B cell (primary cell): ENCODE measurements at regions not wholly inside any gene's neighbourhood (a gene's known extent, or its start where the extent isn't known, plus 50 kb on each side); places are given as distances from the start of the nearest gene placed in this dataset.
"Not testable (repeated sequence)": the region's sequence is repeated elsewhere in the genome, so short reads cannot be mapped to it uniquely, and the experiment has no call there.

Source experiments
- ATAC-seq: fragments of 200-7000 bp; cut with Tn5 transposase; one replicate; pipeline ENCODE4 v1.10.0; 2021; ENCODE audit warnings: low read depth, mild to moderate bottlenecking, moderate number of reproducible peaks, moderate library complexity
- CTCF ChIA-PET: fragments of 350-600 bp; sonication (Branson Sonifier 250); formaldehyde crosslinking; loops from one replicate; lab custom pipeline; 2021; ENCODE audit warnings: antibody characterized with exemption, inconsistent platforms; lab: Charles Lee
- POLR2A ChIA-PET: fragments of 350-600 bp; sonication (Branson Sonifier 250); formaldehyde crosslinking; loops from one replicate; lab custom pipeline; 2021; ENCODE audit warnings: antibody characterized with exemption; lab: Charles Lee
- DNase-seq: peaks from one replicate; pipeline ENCODE4 v3.0.0; 2013
- H2AFZ ChIP-seq: 2 replicates; pipeline ENCODE4 v1.6.1; 2012; ENCODE audit warnings: mild to moderate bottlenecking, low read depth, low read length; ENCODE audit not compliant: insufficient read depth, poor library complexity, severe bottlenecking
- H3K27ac ChIP-seq, 2 donors: 1 replicate in 1 of 2; 2 replicates in 1 of 2; pipeline ENCODE4 v1.5.1; 2012 to 2013; ENCODE audit warnings: low read length in 2 of 2, mild to moderate bottlenecking in 2 of 2, moderate library complexity in 1 of 2
- H3K27me3 ChIP-seq, 4 experiments: fragments of 200-600 bp in 1 of 4; sonication (generic) in 1 of 4; replicated peaks in 1 of 4; 1 replicate in 2 of 4; 2 replicates in 2 of 4; pipeline versions ENCODE4 v1.6.1 to v1.7.0; 2013 to 2016; ENCODE audit warnings: low read length in 3 of 4, mild to moderate bottlenecking in 2 of 4, mixed read lengths in 1 of 4, moderate library complexity in 1 of 4; ENCODE audit not compliant: insufficient read depth in 4 of 4, control insufficient read depth in 3 of 4; ENCODE audit errors: control extremely low read depth in 1 of 4
- H3K36me3 ChIP-seq, 2 experiments: replicated peaks in 1 of 2; 1 replicate in 1 of 2; 2 replicates in 1 of 2; pipeline versions ENCODE4 v1.6.1 to v1.7.1; 2013; ENCODE audit warnings: low read length in 1 of 2; ENCODE audit not compliant: insufficient read depth in 2 of 2, control insufficient read depth in 1 of 2; ENCODE audit errors: control extremely low read depth in 1 of 2, extremely low read depth in 1 of 2
- H3K4me1 ChIP-seq, 2 donors: fragments of 200-600 bp in 1 of 2; sonication (generic) in 1 of 2; 1 replicate in 1 of 2; 2 replicates in 1 of 2; pipeline versions ENCODE4 v1.5.1 to v1.6.1; 2013 to 2017; ENCODE audit warnings: low read length in 2 of 2; ENCODE audit not compliant: control insufficient read depth in 2 of 2, insufficient read depth in 2 of 2
- H3K4me2 ChIP-seq: replicated peaks from 2 replicates; pipeline ENCODE3; 2012; ENCODE audit warnings: mild to moderate bottlenecking, low read depth, low read length; ENCODE audit not compliant: poor library complexity, severe bottlenecking
- H3K4me3 ChIP-seq, 5 experiments: fragments of 200-600 bp in 1 of 5; sonication (generic) in 1 of 5; 1 replicate in 3 of 5; 2 replicates in 2 of 5; pipeline versions ENCODE4 v1.5.1 to v1.7.0; 2011 to 2016; ENCODE audit warnings: low read length in 4 of 5, mild to moderate bottlenecking in 4 of 5, low read depth in 2 of 5, control low read depth in 1 of 5, moderate library complexity in 1 of 5; ENCODE audit not compliant: insufficient read depth in 1 of 5; ENCODE audit errors: control extremely low read depth in 1 of 5, extremely low read depth in 1 of 5
- H3K79me2 ChIP-seq: fragments of 200-600 bp; sonication (generic); one replicate; pipeline ENCODE4 v1.6.0; 2016; ENCODE audit warnings: low read length; ENCODE audit not compliant: control insufficient read depth, insufficient read depth
- H3K9ac ChIP-seq: fragments of 200-600 bp; sonication (generic); 2 replicates; pipeline ENCODE4 v1.6.1; 2017; ENCODE audit warnings: mild to moderate bottlenecking, low read length, moderate library complexity
- H3K9me3 ChIP-seq, 3 donors: one replicate each; pipeline versions ENCODE4 v1.6.1 to v1.7.1; 2013; ENCODE audit warnings: low read length in 2 of 3; ENCODE audit not compliant: control insufficient read depth in 2 of 3, insufficient read depth in 1 of 3; ENCODE audit errors: control extremely low read depth in 1 of 3
- H4K20me1 ChIP-seq: 2 replicates; pipeline ENCODE4 v1.6.0; 2012; ENCODE audit warnings: mild to moderate bottlenecking, low read length; ENCODE audit not compliant: insufficient read depth, control insufficient read depth, poor library complexity, severe bottlenecking
- H3K27ac Mint-ChIP-seq: one replicate; pipeline ENCODE4 v1.8.0; 2021; ENCODE audit warnings: mixed read lengths
- H3K27me3 Mint-ChIP-seq: one replicate; pipeline ENCODE4 v1.8.0; 2021; ENCODE audit warnings: mixed read lengths
- H3K4me1 Mint-ChIP-seq: one replicate; pipeline ENCODE4 v1.8.0; 2021; ENCODE audit warnings: mixed read lengths
- H3K4me3 Mint-ChIP-seq: one replicate; pipeline ENCODE4 v1.8.0; 2021; ENCODE audit warnings: mixed read lengths
- H3K9me3 Mint-ChIP-seq: one replicate; pipeline ENCODE4 v1.8.0; 2022; ENCODE audit warnings: mixed read lengths; ENCODE audit not compliant: insufficient read depth
- EZH2 ChIP-seq: IDR thresholded peaks from 2 replicates; pipeline ENCODE4 v1.6.1; 2012; ENCODE audit warnings: borderline replicate concordance, low read depth, mild to moderate bottlenecking, moderate library complexity, low read length; ENCODE audit not compliant: insufficient read depth, poor library complexity, severe bottlenecking
- WGBS: methylation state at CpG from one replicate; pipeline ENCODE4 v1.1.5; 2013; ENCODE audit warnings: missing lambda C conversion rate; ENCODE audit not compliant: insufficient coverage; 5-methylcytosine and 5-hydroxymethylcytosine counted together
- intact Hi-C: fragments of 100-400 bp; cut with micrococcal nuclease; formaldehyde crosslinking; loops from one replicate; pipeline ENCODE4 v1.10.0; 2022
- TF ChIP-seq, protein P1 (sequence below): fragments of 200-600 bp; IDR thresholded peaks from one replicate; pipeline ENCODE4 v1.8.0; 2022; ENCODE audit warnings: antibody characterized with exemption, mild to moderate bottlenecking

DNA sequence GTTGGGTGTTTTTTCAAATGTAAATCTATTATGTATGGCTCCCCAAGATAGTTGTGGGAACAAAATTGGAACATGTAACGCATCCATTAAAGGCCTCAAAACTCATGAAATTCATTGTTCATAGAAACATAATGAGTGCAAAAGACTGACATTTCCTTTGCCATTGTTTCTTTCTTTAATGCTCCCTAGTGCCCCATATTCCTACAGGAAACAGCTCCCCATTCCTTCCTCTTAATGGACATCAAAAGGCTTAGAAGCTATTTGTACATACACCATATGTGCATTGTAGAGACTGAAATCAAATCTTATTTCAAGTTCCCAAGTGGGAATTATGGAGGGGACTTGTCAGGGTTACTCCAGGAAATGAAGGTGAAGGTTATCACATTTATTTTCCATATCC is 139.1 kb downstream of the AHR start:
- intact Hi-C loops = no loop called here
- ChIA-PET POLR2A (no interaction called here), CTCF (no interaction called here)
- Mint-ChIP-seq H3K4me3 (no peak overlapping the region), H3K27ac (no peak overlapping the region), H3K4me1 (no peaks in the 10 kb centered on the region), H3K27me3 (no peaks in the 10 kb centered on the region), H3K9me3 (no peaks in the 10 kb centered on the region)
- ATAC-seq (no peak), DNase-seq (no peak)
- Histone ChIP-seq H4K20me1 (no peaks in the 10 kb centered on the region), H3K9me3 (peaks cover 0 to 4% (median 0%) of the 10 kb centered on the region in 3 donors), H3K4me2 (no peak overlapping the region), H3K27ac (no peak overlapping the region), H3K79me2 (no peaks in the 10 kb centered on the region), H3K4me3 (no peak overlapping the region), H2AFZ (no peak overlapping the region), H3K36me3 (no peaks in the 10 kb centered on the region), H3K9ac (no peak overlapping the region), H3K27me3 (no peaks in the 10 kb centered on the region), H3K4me1 (no peaks in the 10 kb centered on the region)
- WGBS = 100% methylated on average over 1 of the region's 1 CpG
- TF ChIP-seq, protein P1, sequence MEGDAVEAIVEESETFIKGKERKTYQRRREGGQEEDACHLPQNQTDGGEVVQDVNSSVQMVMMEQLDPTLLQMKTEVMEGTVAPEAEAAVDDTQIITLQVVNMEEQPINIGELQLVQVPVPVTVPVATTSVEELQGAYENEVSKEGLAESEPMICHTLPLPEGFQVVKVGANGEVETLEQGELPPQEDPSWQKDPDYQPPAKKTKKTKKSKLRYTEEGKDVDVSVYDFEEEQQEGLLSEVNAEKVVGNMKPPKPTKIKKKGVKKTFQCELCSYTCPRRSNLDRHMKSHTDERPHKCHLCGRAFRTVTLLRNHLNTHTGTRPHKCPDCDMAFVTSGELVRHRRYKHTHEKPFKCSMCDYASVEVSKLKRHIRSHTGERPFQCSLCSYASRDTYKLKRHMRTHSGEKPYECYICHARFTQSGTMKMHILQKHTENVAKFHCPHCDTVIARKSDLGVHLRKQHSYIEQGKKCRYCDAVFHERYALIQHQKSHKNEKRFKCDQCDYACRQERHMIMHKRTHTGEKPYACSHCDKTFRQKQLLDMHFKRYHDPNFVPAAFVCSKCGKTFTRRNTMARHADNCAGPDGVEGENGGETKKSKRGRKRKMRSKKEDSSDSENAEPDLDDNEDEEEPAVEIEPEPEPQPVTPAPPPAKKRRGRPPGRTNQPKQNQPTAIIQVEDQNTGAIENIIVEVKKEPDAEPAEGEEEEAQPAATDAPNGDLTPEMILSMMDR = no peak
- no peak for TF ChIP-seq EZH2

DNA sequence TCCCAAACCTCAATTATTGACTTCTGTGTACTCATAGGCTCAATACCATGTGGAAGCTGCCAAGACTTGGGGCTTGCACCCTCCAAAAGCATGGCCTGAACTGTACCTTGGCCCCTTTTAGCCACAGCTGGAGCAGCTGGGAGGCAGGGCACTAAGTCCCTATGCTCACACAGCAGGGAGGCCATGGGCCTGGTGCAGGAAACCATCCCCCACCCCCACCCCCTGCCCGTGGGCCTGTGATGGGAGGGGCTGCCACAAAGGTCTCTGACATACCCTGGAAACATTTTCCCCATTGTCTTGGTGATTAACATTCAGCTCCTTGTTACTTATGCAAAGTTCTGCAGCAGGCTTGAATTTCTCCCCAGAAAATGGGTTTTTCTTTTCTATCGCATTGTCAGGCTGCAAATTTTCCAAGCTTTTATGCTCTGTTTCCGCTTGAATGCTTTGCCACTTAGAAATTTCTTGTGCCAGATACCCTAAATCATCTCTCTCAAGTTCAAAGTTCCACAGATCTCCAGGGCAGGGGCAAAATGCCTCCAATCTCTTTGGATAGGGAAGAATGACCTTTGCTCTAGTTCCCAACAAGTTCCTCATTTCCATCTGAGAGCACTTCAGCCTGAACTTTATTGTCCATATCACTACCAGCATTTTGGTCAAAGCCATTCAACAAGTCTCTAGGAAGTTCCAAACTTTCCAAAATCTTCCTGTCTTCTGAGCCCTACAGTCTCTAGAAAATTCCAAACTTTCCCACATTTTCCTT is 141.8 kb downstream of the AHR start:
- H3K27me3 ChIP-seq, H3K9me3 Mint-ChIP-seq, DNase-seq, CTCF ChIA-PET, H3K79me2 ChIP-seq, H3K27me3 Mint-ChIP-seq, H3K4me1 Mint-ChIP-seq, H3K4me3 ChIP-seq, ATAC-seq, H2AFZ ChIP-seq, H4K20me1 ChIP-seq, H3K9ac ChIP-seq, H3K4me3 Mint-ChIP-seq, POLR2A ChIA-PET, H3K4me1 ChIP-seq, H3K4me2 ChIP-seq, H3K27ac Mint-ChIP-seq, H3K36me3 ChIP-seq, H3K27ac ChIP-seq, H3K9me3 ChIP-seq, intact Hi-C loops: not testable (repeated sequence)
- WGBS = 76% methylated on average over 3 of the region's 3 CpGs
